Esophagus squamous epithelium (tissue), 4 donors: ENCODE measurements at regions not wholly inside any gene's neighbourhood (a gene's known extent, or its start where the extent isn't known, plus 50 kb on each side); places are given as distances from the start of the nearest gene placed in this dataset.

ENCODE experiments used
- CTCF ChIP-seq, 6 experiments: fragments of 450-650 bp in 4 of 6; fragments of 200-600 bp in 2 of 6; sonication (generic) in 2 of 6; IDR thresholded peaks; one replicate each; pipeline ENCODE4 v1.5.1; 2016 to 2019; ENCODE audit warnings: antibody characterized with exemption in 6 of 6, mild to moderate bottlenecking in 4 of 6, moderate library complexity in 4 of 6
- POLR2A ChIP-seq, 4 donors: fragments of 450-650 bp; IDR thresholded peaks; one replicate each; pipeline ENCODE4 v1.6.1; 2017; ENCODE audit warnings: antibody characterized with exemption in 4 of 4, mild to moderate bottlenecking in 4 of 4, moderate library complexity in 3 of 4

GRCh38 chr5:51162245-51162644 is 221.0 kb upstream of the ISL1 start:
- TF ChIP-seq CTCF (IDR thresholded peaks at IDR 0.05) (no peak), POLR2A (IDR thresholded peaks at IDR 0.05) (no peak)
